ENCODE measurements at regions not wholly inside any gene's neighbourhood (a gene's known extent, or its start where the extent isn't known, plus 50 kb on each side); places are given as distances from the start of the nearest gene placed in this dataset.

DNA sequence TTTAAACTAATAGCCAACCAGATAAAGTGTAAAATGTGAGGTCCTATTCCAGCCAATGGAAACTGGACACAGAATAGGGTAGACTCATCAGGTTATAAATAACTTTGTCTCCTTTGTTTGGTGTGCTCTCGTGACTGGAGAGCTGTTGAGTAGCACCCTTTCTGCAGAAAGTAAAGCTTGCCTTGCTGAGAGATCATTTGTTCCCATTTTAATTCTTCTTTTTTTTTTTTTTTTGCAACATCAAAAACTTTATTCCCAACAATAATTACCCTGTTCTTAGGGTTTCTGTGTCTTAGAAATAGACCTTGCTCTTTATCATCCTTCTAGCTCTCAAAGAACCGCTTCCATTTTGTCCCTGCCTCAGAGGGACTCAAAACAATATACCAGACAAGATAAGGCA, 220.4 kb downstream of the FAM76B start:
- ChIA-PET POLR2A (no interaction called here), CTCF (no interaction called here)
- ATAC-seq, result no peak
- no peaks in the 10 kb centered on the region for H3K4me1 ChIP-seq (ENCODE audit: control insufficient read depth, insufficient read depth, low read length)
- no peak overlapping the region for H3K27ac ChIP-seq (ENCODE audit: low read length)
- no peaks in the 10 kb centered on the region for H3K9me3 ChIP-seq (ENCODE audit: control insufficient read depth, insufficient read depth, low read depth, low read length)
- no peak for DNase-seq (ENCODE audit: low read depth, low spot score)
- 0 out of 2 replicates have a peak, but pooled peaks cover 2% of the 10 kb centered on the region for H3K27me3 ChIP-seq (ENCODE audit: control insufficient read depth, insufficient read depth, low read length)
- in situ Hi-C loops (cut with HindIII; ENCODE audit: low pct_unique_long_range_greater_than_20kb, low sequenced_read_pairs) (no loop called here), intact Hi-C loops (cut with micrococcal nuclease; ENCODE audit: unreplicated experiment) (no loop called here)
- no peaks in the 10 kb centered on the region for H3K36me3 ChIP-seq (ENCODE audit: control insufficient read depth, insufficient read depth, low read length)
- TF ChIP-seq POLR2AphosphoS5 (IDR thresholded peaks at IDR 0.05; ENCODE audit: low read depth, low read length), result no peak
- no peak for TF ChIP-seq SIN3A (IDR thresholded peaks at IDR 0.05; ENCODE audit: borderline replicate concordance, insufficient read depth, low read depth, low read length)
- TF ChIP-seq, protein P1, sequence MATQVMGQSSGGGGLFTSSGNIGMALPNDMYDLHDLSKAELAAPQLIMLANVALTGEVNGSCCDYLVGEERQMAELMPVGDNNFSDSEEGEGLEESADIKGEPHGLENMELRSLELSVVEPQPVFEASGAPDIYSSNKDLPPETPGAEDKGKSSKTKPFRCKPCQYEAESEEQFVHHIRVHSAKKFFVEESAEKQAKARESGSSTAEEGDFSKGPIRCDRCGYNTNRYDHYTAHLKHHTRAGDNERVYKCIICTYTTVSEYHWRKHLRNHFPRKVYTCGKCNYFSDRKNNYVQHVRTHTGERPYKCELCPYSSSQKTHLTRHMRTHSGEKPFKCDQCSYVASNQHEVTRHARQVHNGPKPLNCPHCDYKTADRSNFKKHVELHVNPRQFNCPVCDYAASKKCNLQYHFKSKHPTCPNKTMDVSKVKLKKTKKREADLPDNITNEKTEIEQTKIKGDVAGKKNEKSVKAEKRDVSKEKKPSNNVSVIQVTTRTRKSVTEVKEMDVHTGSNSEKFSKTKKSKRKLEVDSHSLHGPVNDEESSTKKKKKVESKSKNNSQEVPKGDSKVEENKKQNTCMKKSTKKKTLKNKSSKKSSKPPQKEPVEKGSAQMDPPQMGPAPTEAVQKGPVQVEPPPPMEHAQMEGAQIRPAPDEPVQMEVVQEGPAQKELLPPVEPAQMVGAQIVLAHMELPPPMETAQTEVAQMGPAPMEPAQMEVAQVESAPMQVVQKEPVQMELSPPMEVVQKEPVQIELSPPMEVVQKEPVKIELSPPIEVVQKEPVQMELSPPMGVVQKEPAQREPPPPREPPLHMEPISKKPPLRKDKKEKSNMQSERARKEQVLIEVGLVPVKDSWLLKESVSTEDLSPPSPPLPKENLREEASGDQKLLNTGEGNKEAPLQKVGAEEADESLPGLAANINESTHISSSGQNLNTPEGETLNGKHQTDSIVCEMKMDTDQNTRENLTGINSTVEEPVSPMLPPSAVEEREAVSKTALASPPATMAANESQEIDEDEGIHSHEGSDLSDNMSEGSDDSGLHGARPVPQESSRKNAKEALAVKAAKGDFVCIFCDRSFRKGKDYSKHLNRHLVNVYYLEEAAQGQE (IDR thresholded peaks at IDR 0.05; ENCODE audit: insufficient read depth in 1 of 2, low read depth in 2 of 2, low read length in 1 of 2), result no peak
- no peak for TF ChIP-seq TCF7L2 (IDR thresholded peaks at IDR 0.05; ENCODE audit: low read depth, low read length)
- TF ChIP-seq, protein P2, sequence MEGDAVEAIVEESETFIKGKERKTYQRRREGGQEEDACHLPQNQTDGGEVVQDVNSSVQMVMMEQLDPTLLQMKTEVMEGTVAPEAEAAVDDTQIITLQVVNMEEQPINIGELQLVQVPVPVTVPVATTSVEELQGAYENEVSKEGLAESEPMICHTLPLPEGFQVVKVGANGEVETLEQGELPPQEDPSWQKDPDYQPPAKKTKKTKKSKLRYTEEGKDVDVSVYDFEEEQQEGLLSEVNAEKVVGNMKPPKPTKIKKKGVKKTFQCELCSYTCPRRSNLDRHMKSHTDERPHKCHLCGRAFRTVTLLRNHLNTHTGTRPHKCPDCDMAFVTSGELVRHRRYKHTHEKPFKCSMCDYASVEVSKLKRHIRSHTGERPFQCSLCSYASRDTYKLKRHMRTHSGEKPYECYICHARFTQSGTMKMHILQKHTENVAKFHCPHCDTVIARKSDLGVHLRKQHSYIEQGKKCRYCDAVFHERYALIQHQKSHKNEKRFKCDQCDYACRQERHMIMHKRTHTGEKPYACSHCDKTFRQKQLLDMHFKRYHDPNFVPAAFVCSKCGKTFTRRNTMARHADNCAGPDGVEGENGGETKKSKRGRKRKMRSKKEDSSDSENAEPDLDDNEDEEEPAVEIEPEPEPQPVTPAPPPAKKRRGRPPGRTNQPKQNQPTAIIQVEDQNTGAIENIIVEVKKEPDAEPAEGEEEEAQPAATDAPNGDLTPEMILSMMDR (IDR thresholded peaks at IDR 0.05), result no peak
- no TSS peak for BruUV-seq (replicated peaks)
- H3K4me3 ChIP-seq (ENCODE audit: low read depth in 2 of 2, low read length in 2 of 2), result no peak overlapping the region

DNA sequence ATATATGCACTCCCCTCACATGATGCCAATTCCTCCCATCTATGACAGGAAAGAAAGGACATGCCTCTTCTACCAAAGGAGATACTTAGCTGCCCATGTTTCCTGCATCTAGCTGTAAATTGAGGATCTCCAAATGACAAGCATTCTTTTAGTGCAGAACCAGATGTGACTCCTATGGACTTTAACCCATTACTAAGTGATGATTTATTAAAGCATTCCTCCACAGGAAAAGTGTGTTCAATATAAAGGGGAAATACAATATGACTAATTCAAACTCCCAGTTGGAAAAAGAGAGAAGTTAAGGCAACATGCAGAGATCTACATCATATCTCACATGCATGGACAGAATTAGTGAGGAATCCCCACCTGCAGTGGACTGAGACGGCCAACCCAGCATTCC, 221.3 kb downstream of the FAM76B start:
- Histone ChIP-seq H3K4me3 (ENCODE audit: low read depth in 2 of 2, low read length in 2 of 2) (no peak overlapping the region), H3K9me3 (ENCODE audit: control insufficient read depth, insufficient read depth, low read depth, low read length) (no peaks in the 10 kb centered on the region), H3K27me3 (ENCODE audit: control insufficient read depth, insufficient read depth, low read length) (0 out of 2 replicates have a peak, but pooled peaks cover 2% of the 10 kb centered on the region), H3K36me3 (ENCODE audit: control insufficient read depth, insufficient read depth, low read length) (no peaks in the 10 kb centered on the region), H3K4me1 (ENCODE audit: control insufficient read depth, insufficient read depth, low read length) (no peaks in the 10 kb centered on the region), H3K27ac (ENCODE audit: low read length) (no peak overlapping the region)
- intact Hi-C loops (cut with micrococcal nuclease; ENCODE audit: unreplicated experiment) (no loop called here), in situ Hi-C loops (cut with HindIII; ENCODE audit: low pct_unique_long_range_greater_than_20kb, low sequenced_read_pairs) (no loop called here)
- POLR2A ChIA-PET, result no interaction called here
- CTCF ChIA-PET, result no interaction called here
- ATAC-seq (no peak), DNase-seq (ENCODE audit: low read depth, low spot score) (no peak)
- TF ChIP-seq POLR2AphosphoS5 (IDR thresholded peaks at IDR 0.05; ENCODE audit: low read depth, low read length) (no peak), TCF7L2 (IDR thresholded peaks at IDR 0.05; ENCODE audit: low read depth, low read length) (no peak), SIN3A (IDR thresholded peaks at IDR 0.05; ENCODE audit: borderline replicate concordance, insufficient read depth, low read depth, low read length) (no peak)
- TF ChIP-seq, protein P2 (IDR thresholded peaks at IDR 0.05), result no peak
- TF ChIP-seq, protein P1 (IDR thresholded peaks at IDR 0.05; ENCODE audit: insufficient read depth in 1 of 2, low read depth in 2 of 2, low read length in 1 of 2), result no peak
- no TSS peak for BruUV-seq (replicated peaks)

Data from Panc1 (cell line).